ACC112 (cell line): ENCODE measurements at regions not wholly inside any gene's neighbourhood (a gene's known extent, or its start where the extent isn't known, plus 50 kb on each side); places are given as distances from the start of the nearest gene placed in this dataset.

Experiments used
- H2AFZ ChIP-seq: fragments of 200-600 bp; sonication (generic); one replicate; pipeline ENCODE4 v1.6.0; 2017; ENCODE audit warnings: antibody characterized with exemption, low read length; ENCODE audit not compliant: unreplicated experiment
- H3K27ac ChIP-seq: fragments of 200-600 bp; sonication (generic); 2 replicates; pipeline ENCODE4 v1.5.1; 2014; ENCODE audit warnings: low read depth, mild to moderate bottlenecking, antibody characterized with exemption, low read length, moderate library complexity
- H3K27me3 ChIP-seq: fragments of 200-600 bp; sonication (generic); 2 replicates; pipeline ENCODE4 v1.6.1; 2014; ENCODE audit warnings: mild to moderate bottlenecking, antibody characterized with exemption, low read length, moderate library complexity, mixed read lengths; ENCODE audit not compliant: insufficient read depth
- H3K36me3 ChIP-seq: fragments of 200-600 bp; sonication (generic); 2 replicates; pipeline ENCODE4 v1.6.1; 2016; ENCODE audit warnings: mild to moderate bottlenecking, antibody characterized with exemption, low read length, moderate library complexity, mixed read lengths; ENCODE audit not compliant: insufficient read depth
- H3K4me1 ChIP-seq: fragments of 200-600 bp; sonication (generic); one replicate; pipeline ENCODE4 v1.6.1; 2016; ENCODE audit warnings: low read length, mixed read lengths; ENCODE audit not compliant: insufficient read depth, unreplicated experiment, control insufficient read depth
- H3K4me3 ChIP-seq: fragments of 200-600 bp; sonication (generic); 2 replicates; pipeline ENCODE4 v1.5.1; 2014; ENCODE audit warnings: mild to moderate bottlenecking, low read depth, low read length
- H3K79me2 ChIP-seq: fragments of 200-600 bp; sonication (generic); one replicate; pipeline ENCODE4 v1.6.0; 2016; ENCODE audit warnings: low read length; ENCODE audit not compliant: control insufficient read depth, unreplicated experiment, insufficient read depth

GRCh38 chr3:137420198-137420995 lies 343.7 kb upstream of the SOX14 start:
- H3K4me3 ChIP-seq: no peak overlapping the region
- H3K27ac ChIP-seq: no peak overlapping the region
- no peaks in the 10 kb centered on the region for H3K27me3 ChIP-seq
- H3K36me3 ChIP-seq: no peaks in the 10 kb centered on the region
- no peak overlapping the region for H2AFZ ChIP-seq
- H3K4me1 ChIP-seq: no peaks in the 10 kb centered on the region
- H3K79me2 ChIP-seq: no peaks in the 10 kb centered on the region

- H3K27me3 ChIP-seq: no peaks in the 10 kb centered on the region
- H3K79me2 ChIP-seq: no peaks in the 10 kb centered on the region
- H3K36me3 ChIP-seq: no peaks in the 10 kb centered on the region
Measured at GRCh38 chr3:137438561-137438960, 325.6 kb upstream of the SOX14 start.

GRCh38 chr3:137460944-137461343 lies 303.2 kb upstream of the SOX14 start:
- H2AFZ ChIP-seq: no peak overlapping the region
- H3K36me3 ChIP-seq: no peaks in the 10 kb centered on the region
- H3K79me2 ChIP-seq: no peaks in the 10 kb centered on the region
- no peak overlapping the region for H3K27ac ChIP-seq
- no peaks in the 10 kb centered on the region for H3K4me1 ChIP-seq
- no peaks in the 10 kb centered on the region for H3K27me3 ChIP-seq
- no peak overlapping the region for H3K4me3 ChIP-seq

More at GRCh38 chr3:137438561-137438960, 325.6 kb upstream of the SOX14 start:
- no peak overlapping the region for H2AFZ ChIP-seq
- H3K27ac ChIP-seq: no peak overlapping the region
- H3K4me3 ChIP-seq: no peak overlapping the region
- H3K4me1 ChIP-seq: no peaks in the 10 kb centered on the region

DNA sequence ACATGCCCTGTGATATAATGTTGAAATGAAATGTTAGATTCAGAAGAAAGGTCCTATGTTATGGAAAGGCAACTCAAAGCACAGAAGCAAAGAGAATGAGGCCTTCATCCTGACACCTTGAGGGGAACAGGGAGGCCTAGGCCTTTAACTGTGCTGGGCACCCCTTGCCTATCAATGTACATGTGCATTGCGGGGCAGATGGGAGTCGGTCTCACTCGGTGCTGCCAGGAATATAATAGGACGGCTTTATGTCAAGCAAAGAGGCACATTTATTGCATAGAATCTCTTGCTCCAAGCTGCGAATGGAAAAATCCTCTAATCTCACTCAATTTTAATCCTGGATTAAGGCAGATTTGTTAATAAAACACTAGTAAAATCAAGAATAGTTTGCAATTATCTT lies 301.0 kb upstream of the SOX14 start:
- H3K27me3 ChIP-seq: no peaks in the 10 kb centered on the region
- H3K4me1 ChIP-seq: no peaks in the 10 kb centered on the region
- no peak overlapping the region for H2AFZ ChIP-seq
- no peaks in the 10 kb centered on the region for H3K36me3 ChIP-seq
- no peak overlapping the region for H3K27ac ChIP-seq
- no peak overlapping the region for H3K4me3 ChIP-seq
- no peaks in the 10 kb centered on the region for H3K79me2 ChIP-seq

DNA sequence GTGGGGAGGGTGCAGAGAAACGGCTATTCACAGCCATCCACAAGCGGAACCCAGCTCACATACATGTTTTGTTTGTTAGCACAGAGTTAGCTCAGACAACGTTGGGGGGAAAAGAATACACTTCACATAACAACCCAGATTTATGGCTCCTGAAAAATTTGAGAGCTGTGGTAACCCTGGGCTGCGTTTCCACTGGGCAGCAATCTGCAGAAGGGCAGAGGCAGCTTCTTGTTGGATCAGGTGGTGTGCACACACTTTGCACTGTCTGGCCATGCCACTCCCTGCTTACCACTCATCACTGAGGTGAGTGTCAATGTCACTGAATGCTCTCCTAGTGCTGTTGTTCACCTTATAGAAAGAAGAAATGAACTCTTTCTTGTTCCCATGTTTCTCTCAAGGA lies 299.8 kb upstream of the SOX14 start:
- no peak overlapping the region for H3K27ac ChIP-seq
- no peaks in the 10 kb centered on the region for H3K4me1 ChIP-seq
- H3K4me3 ChIP-seq: no peak overlapping the region
- no peaks in the 10 kb centered on the region for H3K36me3 ChIP-seq
- no peaks in the 10 kb centered on the region for H3K27me3 ChIP-seq
- H2AFZ ChIP-seq: no peak overlapping the region
- H3K79me2 ChIP-seq: no peaks in the 10 kb centered on the region

DNA sequence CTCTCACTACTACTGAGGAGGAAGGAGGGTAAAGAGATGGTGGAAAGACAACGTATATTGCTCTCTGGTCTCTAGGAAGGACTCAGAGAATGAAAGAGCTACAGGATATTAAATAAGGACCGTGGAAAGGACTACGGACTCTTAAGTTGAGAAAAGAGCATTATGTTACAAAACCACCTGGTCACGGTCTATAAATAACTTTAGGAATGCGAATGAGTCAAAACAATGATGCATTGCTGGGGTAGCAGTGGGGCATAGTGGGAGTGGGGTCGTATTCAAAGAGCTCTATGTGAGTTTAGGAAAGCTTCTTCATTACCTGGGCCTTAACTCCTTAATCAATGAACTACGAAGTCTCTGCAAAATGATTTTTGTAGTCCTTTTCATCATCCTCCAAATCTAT lies 295.7 kb upstream of the SOX14 start:
- no peaks in the 10 kb centered on the region for H3K27me3 ChIP-seq
- no peaks in the 10 kb centered on the region for H3K36me3 ChIP-seq

DNA sequence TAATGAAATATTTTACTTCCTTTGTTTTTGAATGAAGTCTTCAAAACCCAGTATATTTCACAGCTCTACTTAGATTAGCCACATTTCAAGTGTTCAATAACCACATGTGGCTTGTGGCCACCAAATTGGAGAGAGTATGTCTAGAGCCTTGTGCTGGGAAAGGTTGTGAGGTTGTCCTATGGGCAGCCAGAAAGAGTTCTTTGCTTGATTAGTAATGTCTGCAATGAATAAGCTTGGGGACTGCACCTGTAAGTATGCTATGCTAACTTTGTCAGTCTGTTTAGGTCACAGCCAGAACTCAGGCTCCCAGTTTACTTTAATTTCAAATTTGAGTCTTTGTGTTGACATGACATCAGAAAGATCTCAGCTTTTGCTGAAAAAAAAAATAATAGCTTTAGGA lies 294.9 kb upstream of the SOX14 start:
- Histone ChIP-seq H3K79me2 (no peaks in the 10 kb centered on the region), H3K27me3 (no peaks in the 10 kb centered on the region), H2AFZ (no peak overlapping the region), H3K27ac (no peak overlapping the region), H3K36me3 (no peaks in the 10 kb centered on the region), H3K4me3 (no peak overlapping the region), H3K4me1 (no peaks in the 10 kb centered on the region)

More for the DNA sequence above, 295.7 kb upstream of the SOX14 start:
- Histone ChIP-seq H2AFZ (no peak overlapping the region), H3K4me1 (no peaks in the 10 kb centered on the region), H3K79me2 (no peaks in the 10 kb centered on the region), H3K4me3 (no peak overlapping the region), H3K27ac (no peak overlapping the region)

GRCh38 chr3:137471130-137471529 lies 293.0 kb upstream of the SOX14 start:
- no peaks in the 10 kb centered on the region for H3K4me1 ChIP-seq
- no peak overlapping the region for H3K4me3 ChIP-seq
- H3K79me2 ChIP-seq: no peaks in the 10 kb centered on the region
- H2AFZ ChIP-seq: no peak overlapping the region
- no peaks in the 10 kb centered on the region for H3K27me3 ChIP-seq
- no peaks in the 10 kb centered on the region for H3K36me3 ChIP-seq
- no peak overlapping the region for H3K27ac ChIP-seq

GRCh38 chr3:137471558-137472204 lies 292.4 kb upstream of the SOX14 start:
- Histone ChIP-seq H3K27me3 (no peaks in the 10 kb centered on the region), H3K79me2 (no peaks in the 10 kb centered on the region), H3K36me3 (no peaks in the 10 kb centered on the region), H3K27ac (no peak overlapping the region), H3K4me1 (no peaks in the 10 kb centered on the region), H2AFZ (no peak overlapping the region), H3K4me3 (no peak overlapping the region)

- H3K36me3 ChIP-seq: no peaks in the 10 kb centered on the region
- no peaks in the 10 kb centered on the region for H3K27me3 ChIP-seq
- no peaks in the 10 kb centered on the region for H3K79me2 ChIP-seq
- no peak overlapping the region for H3K27ac ChIP-seq
- no peak overlapping the region for H2AFZ ChIP-seq
- no peaks in the 10 kb centered on the region for H3K4me1 ChIP-seq
- H3K4me3 ChIP-seq: no peak overlapping the region
Measured at GRCh38 chr3:137477614-137478013, 286.5 kb upstream of the SOX14 start.
